ENCODE measurements at regions not wholly inside any gene's neighbourhood (a gene's known extent, or its start where the extent isn't known, plus 50 kb on each side); places are given as distances from the start of the nearest gene placed in this dataset.

- Mint-ChIP-seq H3K4me3 (ENCODE audit: unreplicated experiment) (no peak overlapping the region), H3K4me1 (ENCODE audit: low read depth, unreplicated experiment) (no peaks in the 10 kb centered on the region), H3K27ac (ENCODE audit: unreplicated experiment) (no peak overlapping the region), H3K27me3 (ENCODE audit: insufficient read depth, unreplicated experiment) (peaks cover 7% of the 10 kb centered on the region), H3K36me3 (ENCODE audit: insufficient read depth, unreplicated experiment) (no peaks in the 10 kb centered on the region), H3K9me3 (ENCODE audit: unreplicated experiment) (no peaks in the 10 kb centered on the region)
- Histone ChIP-seq H3K36me3 (ENCODE audit: control insufficient read depth, insufficient read depth, low read length) (no peaks in the 10 kb centered on the region), H3K27me3 (replicated peaks; ENCODE audit: control insufficient read depth, insufficient read depth, low read length) (no peaks in the 10 kb centered on the region), H3K4me3 (ENCODE audit: low read depth, low read length) (no peak overlapping the region), H3K9me3 (no peaks in the 10 kb centered on the region), H3K4me1 (no peaks in the 10 kb centered on the region)
- TF ChIP-seq CTCF (IDR thresholded peaks at IDR 0.05; ENCODE audit: insufficient read depth in 1 of 2, low read depth in 1 of 2, low read length in 1 of 2, severe bottlenecking in 1 of 2, unreplicated experiment in 1 of 2) = no peak
- no TSS peak for BruUV-seq (replicated peaks)
- DNase-seq = no peak
- CTCF ChIA-PET = no interaction called here
- POLR2A ChIA-PET = no interaction called here
- intact Hi-C loops (cut with micrococcal nuclease; ENCODE audit: unreplicated experiment) = no loop called here
Observed at GRCh38 chr7:97680622-97681021, 51.3 kb upstream of the TAC1 start.
